GM21360 (cell line): ENCODE measurements at regions not wholly inside any gene's neighbourhood (a gene's known extent, or its start where the extent isn't known, plus 50 kb on each side); places are given as distances from the start of the nearest gene placed in this dataset.

Experiments used
- ATAC-seq: cut with Tn5 transposase; IDR thresholded peaks from one replicate; pipeline ENCODE4 v1.9.1; 2021; ENCODE audit warnings: mild to moderate bottlenecking, moderate library complexity; ENCODE audit not compliant: unreplicated experiment

- no peak for ATAC-seq
Observed at GRCh38 chr20:19945732-19946670, 71.2 kb upstream of the NAA20 start.

GRCh38 chr20:19947611-19948264, 69.4 kb upstream of the NAA20 start:
- peak; percentile 73 for ATAC-seq

DNA sequence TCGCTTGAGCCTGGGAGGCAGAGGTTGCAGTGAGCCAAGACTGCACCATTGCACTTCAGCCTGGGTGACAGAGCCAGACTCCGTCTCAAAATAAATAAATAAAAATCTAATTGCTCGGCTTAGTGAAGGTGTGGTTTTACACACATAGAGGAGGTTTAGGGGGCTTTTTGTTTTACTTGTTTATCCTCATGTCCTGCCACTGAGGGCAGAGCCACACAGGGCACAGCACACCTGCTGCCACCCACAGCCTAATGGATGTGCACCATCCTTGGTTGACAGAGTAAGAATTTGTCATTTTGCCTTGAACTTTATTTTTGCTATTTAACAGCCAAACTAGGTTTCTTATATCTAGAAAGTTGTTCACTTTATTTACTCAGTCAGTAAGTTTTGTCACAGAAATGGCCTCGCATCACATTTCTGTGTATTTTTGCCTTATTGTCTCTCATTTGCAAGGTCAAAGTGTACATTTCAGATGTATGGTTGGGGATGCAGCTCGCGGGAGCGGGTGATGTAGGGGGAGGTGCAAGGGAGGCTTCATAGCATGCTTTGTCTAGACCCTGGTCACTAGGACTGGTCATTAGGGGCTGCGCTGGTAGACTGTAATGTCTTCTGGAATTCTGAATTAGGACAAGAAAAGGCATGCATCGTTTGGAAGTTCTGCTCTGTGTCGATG, 67.8 kb upstream of the NAA20 start:
- no peak for ATAC-seq

DNA sequence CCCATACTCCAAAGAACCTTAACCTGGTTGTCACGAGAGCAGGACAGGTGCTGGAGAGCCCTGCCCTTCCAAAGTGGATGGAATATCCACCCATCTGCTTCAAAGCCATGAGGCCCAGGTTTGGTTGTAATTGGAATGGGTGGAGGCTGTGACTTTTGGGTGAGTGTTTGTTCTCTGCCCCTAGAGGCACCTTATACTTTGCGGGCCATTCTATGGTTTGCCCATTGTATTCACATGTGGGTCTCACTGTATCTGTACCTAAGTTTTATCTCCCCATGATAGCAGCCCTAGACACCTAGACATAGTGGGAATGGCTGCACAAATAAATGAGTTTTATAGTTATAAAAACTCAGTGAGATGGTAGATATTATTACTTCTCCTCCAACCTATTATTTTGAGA, 67.1 kb upstream of the NAA20 start:
- no peak for ATAC-seq

DNA sequence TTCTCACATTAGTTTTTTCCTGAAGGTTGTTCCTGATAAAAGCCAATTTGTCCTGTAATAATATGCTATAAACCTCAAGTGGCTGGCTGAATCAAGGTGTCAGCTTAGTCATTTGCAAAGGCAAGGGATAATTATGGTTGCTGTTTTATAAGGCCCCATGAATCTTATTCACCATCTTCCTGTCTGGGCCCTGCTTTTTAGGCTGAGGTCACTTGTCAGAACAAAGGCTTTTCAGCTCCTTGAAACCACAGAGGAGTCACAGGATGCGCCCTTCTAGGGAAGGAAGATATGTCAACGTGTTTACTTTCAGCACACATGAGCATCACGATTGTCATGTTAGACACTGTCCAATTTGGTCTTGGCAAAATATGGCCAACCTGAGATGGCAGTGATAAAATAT, 64.8 kb upstream of the NAA20 start:
- no peak for ATAC-seq

- ATAC-seq, result no peak
Observed at GRCh38 chr20:19953606-19954005, 63.6 kb upstream of the NAA20 start.

GRCh38 chr20:19956976-19957375, 60.2 kb upstream of the NAA20 start:
- no peak for ATAC-seq

GRCh38 chr20:19958219-19958618, 58.9 kb upstream of the NAA20 start:
- no peak for ATAC-seq

- no peak for ATAC-seq
Observed at GRCh38 chr20:19958928-19959327, 58.2 kb upstream of the NAA20 start.

- no peak for ATAC-seq
Observed at GRCh38 chr20:19960745-19961144, 56.4 kb upstream of the NAA20 start.

- ATAC-seq, result no peak
Observed at GRCh38 chr20:19961293-19961692, 55.9 kb upstream of the NAA20 start.

- no peak for ATAC-seq
Observed at GRCh38 chr20:19962958-19963357, 54.2 kb upstream of the NAA20 start.

GRCh38 chr20:19964289-19965265, 52.6 kb upstream of the NAA20 start:
- no peak for ATAC-seq

DNA sequence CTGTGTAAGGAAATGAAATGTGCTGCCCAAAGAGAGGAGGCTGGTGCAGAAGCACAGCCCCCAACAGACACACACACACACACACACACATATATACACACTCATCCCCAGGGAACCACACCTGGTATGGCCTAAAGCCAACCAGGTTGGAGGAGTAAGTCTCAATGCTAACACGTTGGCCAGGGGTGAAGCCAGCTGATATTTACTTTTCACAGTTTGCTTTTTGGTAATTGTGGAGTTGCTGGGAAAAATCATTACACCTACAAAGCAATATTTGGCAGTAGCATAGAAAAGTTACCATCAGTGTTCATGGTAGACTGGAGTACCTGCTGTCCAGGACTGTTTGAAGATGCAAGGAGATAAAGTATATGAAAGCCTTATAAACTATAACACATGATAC, 50.3 kb upstream of the NAA20 start:
- no peak for ATAC-seq
